HK-2 (cell line): ENCODE measurements at regions not wholly inside any gene's neighbourhood (a gene's known extent, or its start where the extent isn't known, plus 50 kb on each side); places are given as distances from the start of the nearest gene placed in this dataset.

ENCODE experiments used
- DNase-seq: peaks from one replicate; pipeline ENCODE4 v3.0.0-alpha.2; 2018; ENCODE audit not compliant: unreplicated experiment

DNA sequence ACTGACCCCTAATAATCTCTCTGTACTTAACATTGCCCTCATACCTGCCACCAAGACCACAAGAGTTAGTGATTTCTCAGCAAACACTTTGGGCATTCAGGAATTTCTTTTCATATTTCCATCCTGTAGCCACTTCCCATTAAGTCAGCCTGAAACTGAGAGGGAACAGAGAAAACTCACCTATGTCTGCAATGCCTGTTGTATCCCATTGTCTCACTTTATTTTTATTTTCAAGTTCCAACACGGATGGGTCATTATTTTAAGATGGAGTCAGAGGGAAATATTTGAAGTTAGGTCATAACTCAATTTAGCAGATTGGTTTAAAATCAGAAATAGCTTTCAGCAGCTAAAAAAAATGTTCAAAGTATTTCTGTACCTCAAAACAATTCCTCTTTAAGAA lies 937.8 kb upstream of the CHORDC1 start:
- no peak for DNase-seq

DNA sequence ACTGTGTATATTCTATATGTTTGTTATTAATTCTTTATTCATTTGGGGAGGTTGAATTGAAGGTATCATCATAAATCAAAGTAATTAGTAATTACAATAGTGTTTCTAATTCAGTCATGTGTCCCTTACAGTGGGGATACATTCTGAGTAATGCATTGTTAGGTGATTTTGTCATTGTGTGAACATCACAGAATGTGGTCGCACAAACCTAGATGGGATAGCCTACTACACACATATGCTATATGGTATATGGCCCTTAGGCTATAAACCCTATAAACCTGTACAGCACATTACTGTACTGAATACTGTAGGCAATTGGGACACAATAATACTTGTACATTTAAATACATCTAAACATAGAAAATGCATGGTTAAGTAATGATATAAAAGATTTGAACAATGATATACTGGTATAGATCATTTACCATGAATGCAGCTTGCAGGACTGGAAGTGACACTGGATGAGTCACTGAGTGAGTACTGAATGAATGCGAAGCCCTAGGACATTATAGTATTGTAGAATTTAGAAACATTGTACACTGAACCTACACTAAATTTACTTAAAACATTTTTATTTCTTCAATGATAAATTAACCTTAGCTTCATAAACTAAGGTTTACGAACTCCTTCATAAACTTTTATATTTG lies 936.2 kb upstream of the CHORDC1 start:
- no peak for DNase-seq

DNA sequence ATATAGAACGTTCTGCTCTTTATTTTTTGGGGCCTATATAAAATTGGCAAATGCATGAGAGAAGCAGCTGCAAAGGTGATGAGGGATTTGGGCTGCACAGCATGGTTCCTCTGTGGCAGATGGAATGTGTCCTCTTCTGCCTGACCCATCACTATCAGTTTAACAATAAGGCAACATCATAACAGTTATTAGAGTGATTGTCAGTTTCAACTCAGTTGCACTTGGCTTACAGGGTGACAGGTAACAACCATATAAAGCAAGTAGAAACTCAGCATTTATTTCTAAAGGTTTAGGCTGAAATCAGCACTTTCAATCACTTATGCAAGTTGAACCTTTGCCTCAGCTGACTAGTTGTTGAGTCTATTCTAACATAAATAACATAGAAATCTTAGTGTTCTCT lies 935.4 kb upstream of the CHORDC1 start:
- DNase-seq = no peak

DNA sequence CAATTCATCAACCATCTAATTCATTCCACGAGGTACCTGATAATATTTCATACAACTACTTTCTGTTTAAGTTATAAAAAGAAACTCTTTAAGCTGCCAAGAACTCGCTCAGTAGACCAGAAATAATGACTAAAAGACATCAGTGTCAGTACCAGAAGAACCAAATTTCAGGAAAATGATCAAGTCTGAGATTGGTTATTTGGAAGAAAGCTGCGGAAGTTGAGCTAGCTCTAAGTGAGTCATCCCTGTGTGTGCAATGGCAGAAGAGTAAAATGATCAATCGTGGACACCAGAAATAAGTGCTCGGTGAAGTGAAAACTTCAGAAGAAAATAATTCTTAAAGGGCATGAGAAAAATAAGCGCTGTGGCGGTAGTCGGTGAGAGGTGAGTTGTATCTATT lies 933.2 kb upstream of the CHORDC1 start:
- DNase-seq = no peak

DNA sequence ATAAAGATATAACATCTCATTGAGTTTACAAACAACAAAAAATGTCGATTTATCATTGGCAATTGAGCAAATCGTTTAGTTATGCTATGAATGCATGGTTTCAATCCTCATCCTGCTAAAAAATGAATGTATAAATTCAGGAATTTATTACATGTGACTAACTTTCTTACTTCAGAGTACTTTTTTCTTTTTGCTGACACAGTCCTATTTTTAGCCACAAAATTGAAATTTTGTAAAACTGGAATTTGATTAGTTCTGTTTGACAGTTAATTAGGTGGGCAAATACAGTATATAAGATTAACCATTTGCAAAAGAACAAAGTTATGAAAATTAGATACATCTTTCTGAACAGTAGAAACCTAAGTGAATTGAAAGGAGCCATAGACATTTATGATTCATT lies 925.0 kb upstream of the CHORDC1 start:
- no peak for DNase-seq

DNA sequence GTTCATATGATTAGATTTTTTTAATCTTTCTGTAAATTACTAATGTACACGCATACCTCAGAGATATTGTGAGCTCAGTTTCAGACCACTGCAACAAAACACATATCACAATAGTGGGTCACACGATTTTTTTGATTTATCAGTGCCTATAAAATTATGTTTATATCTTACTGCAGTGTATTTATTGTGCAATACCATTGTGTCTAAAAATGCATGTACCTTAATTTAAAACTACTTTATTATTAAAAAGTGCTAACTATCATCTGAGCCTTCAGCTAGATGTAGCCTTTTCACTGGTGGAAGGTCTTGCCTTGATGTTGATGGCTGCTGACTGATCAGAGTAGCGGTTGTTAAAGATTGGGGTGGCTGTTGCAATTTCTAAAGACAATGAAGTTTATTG lies 918.8 kb upstream of the CHORDC1 start:
- no peak for DNase-seq

DNA sequence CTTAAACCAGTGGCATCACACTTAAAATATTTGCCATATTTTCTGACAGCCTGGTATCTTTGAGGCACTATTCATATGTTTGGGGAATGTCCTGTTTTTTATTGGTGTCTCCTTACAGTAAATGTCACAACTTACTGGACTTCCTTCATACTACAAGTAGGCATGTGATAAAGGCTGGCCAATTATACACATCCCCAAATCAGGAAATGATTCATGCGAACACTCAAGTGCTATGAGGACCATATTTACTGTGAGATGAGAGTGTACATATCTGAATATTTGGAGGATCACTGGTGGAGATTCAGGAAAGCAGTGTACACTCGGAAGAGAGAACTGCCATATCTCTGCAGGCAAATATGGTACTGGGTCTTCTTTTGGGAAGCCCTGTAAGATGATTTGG lies 913.8 kb upstream of the CHORDC1 start:
- DNase-seq = no peak

DNA sequence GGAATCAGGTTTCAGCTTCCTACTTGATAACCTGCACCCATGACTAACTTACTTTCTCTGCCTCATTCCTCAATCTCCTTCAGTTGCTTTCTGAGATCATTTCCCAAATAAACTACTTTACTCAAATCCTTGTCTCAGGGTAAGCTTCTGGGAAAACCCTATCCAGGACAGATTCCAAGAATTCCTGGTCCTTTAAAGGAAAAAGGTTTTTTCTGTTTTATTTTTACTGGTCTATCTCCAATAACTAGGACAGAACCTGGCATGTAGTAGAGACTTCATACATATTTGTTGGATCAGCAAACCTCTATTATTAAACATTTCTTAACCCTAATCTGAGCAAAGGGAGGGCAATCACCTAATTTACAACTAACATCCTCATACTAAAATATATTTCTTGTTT lies 910.5 kb upstream of the CHORDC1 start:
- no peak for DNase-seq

DNA sequence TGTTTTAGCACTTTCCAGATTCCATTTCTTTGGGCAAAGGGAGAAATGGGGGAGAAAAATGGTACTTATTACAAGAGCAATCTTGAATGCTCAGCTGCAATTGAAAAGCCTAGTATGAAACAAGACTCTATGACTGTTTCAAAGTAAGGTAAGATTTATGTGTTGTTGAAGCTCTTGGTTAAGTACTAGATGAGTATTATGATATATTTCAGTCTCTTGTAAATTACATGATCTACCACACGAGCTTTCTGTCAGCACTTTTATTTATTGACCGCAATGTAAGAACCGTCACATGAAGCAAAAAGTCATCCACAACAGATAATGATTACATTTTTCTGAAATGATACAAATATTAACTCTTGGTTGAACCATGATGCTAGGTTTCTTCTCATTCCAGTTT lies 906.7 kb upstream of the CHORDC1 start:
- no peak for DNase-seq

DNA sequence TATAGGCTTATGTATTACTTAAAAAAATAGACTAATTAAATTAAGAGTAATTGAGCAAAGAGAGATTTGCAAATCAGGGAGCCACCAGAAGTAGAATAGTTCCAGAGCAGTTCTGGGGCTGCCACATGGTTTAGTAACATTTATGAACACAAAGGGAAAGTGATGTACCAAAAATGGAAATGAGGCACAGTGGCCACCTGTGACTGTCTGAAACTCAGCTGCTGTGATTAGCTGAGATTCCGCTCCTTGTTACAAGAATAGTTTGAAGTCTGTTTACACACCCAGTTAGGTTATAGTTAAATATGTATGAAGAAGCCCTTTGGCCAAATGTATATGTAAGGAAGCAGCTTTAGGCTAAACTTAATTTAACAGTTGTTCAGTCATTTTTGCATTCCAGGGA lies 901.5 kb upstream of the CHORDC1 start:
- no peak for DNase-seq

DNA sequence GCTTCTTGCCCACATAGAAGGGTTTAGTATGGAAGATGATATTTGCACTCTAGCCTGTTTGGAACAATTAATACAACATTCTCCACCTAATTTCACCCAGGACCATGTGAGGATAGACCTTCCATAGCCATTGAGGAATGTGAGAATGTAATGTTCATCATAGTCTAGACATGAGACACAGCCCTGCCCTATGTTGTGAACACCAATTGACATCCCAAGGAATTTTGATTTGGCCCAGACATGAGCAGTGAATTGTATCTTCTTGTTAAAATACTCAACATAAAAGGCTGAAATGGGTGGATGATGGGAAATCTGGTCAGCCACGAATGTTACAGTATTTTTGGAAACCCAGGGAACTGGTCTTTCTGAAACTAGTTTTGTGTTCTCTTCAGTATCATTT lies 892.3 kb upstream of the CHORDC1 start:
- DNase-seq = no peak

DNA sequence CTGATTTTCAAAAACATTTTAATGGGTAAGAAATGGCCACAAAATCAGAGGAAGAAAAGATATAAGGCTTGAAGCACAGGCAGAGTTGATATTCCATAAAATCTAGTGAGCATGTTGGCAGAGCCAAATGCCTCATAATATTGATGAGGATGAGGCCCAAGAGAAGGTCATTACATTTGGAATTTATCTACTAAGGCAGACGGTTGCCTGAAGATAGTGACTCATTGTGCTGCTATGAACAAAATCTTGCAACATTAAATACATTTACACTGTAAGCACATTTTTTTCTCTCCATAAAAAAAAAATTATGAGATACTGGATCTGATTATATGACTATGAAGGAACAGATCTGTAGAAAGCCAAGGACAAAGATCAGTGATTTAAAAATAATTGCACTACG lies 881.4 kb upstream of the CHORDC1 start:
- DNase-seq = no peak

DNA sequence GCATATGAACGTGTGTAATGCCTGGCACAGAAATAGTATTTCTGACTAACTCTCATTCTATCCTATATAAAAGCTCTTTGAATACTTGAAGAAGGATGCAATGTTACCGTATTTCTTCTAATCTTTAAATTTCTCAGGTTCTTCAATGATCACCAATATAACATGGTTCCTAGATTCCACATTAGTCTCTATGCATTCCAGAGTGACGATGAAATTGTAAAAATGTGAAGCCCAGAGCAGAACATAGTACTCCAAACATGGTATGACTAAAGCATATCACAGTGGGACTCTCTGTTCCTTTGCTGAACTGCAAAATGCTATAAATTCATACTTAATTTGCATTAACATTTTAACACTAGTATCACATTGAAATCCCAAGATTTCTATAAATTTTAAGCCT lies 877.6 kb upstream of the CHORDC1 start:
- DNase-seq = no peak

DNA sequence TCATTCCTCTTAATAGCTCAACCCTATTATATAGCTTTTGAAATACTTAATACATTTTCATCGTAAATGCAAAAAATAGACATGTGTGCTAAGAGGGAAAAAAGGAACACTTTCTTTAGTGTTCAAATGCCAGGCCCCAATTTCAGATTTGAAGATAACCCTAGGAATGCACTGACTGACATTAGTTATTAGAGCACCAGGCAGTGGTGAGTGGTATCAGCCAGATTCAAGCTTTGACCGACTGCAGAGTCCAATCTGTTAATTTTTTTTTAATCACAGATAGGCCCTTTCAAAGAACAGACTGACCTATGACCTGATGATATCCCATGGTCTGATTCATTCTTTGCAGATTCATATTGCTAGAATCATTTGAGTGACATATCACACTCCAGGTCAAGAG lies 874.2 kb upstream of the CHORDC1 start:
- DNase-seq = no peak

DNA sequence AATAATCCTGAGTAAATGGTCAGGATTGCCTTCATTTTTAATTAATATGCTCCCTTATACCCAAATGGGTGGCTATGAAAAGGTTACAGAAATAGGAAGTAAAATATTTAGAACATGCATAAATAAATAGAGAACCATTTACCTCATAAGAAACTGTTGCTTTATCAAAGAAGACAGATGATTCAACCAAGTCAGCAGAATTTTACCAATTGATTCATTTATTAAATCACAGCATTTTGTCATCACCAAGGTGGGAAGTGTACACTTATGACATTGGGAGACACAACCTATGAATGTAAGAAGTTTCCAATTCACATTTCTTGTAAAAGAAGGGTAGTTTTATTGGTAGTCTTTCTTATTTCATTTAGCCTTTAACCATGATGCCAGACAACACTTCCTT lies 870.3 kb upstream of the CHORDC1 start:
- DNase-seq = no peak

DNA sequence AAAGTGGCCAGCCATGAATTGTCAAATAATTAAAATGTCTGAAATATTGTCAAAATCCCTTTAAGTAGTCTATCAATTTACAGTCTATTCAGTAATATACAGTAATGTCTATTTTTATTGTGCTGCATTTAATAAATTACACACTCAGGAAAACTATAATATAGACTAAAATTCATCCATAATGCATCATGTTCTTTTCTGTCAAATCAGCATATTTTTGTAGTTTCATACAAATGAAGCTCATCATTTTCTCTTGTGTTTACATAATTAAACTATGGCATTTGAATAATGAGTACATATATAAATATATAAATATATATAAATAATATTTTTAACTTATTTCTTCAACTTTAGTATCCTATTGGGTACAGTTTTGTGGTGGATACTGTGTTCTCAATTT lies 868.7 kb upstream of the CHORDC1 start:
- no peak for DNase-seq

DNA sequence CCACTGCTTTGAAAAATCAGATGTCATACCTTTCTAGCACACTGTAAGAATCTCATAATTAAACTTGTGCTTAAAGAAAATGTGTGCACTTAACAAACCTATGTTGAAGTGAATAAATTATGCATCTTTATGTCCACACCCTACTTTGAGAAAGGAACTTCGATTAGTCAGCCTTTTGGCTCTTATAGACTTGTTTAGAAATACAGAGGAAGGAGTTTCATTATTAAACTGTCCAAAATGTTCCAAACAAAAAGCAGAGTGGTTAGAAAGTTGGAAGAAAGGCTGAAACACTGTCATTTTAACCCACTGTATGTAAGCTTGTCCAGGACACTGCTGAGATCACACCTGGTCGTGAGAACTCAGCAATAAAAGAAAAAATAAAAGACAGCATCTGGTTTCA lies 863.2 kb upstream of the CHORDC1 start:
- no peak for DNase-seq

DNA sequence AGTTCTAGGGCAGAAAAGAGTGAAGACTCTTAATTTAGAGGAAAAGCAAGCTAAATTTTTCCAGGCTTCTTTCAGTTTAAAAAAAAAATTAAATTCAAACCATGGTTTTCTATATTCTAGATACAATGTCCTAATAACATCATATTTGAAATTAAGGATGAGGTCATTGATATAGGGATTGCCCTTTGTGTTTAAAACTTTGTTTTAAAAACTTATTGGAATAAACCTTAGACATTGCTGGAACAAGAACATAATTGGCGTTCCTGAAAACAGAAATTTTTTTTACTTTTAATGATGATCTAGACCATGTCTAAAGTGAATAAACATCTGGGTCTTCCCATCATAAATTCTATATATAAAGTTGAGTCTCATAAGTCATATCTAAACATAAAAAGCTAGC lies 859.4 kb upstream of the CHORDC1 start:
- DNase-seq = no peak

DNA sequence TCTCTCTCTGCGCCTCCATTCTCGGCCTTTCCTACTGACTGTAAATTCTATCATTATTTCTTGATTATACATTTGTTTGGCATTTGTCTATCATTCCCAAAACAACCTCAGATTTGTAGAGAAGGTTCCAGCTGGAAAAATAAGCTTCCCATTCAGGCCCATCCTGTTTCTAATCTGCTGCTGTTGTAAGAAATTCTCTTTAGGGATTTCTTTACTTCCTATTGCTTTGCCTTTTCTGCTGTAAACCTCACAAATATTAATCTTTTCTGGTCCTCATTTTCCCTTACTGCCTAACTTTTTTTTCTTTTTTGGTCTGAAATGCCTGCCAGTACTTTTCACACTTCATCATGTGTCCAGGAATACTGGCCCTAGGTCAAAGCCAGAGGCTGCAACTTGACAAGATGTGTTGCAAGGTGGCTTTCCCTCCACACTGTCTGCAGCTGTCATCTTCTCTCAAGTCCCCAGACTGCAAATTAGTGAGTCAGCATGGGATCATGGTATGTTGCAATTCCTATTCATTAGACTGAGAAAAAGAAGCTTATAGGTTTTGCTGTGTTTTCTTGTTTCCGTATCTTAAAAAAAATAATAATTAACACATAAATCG lies 858.7 kb upstream of the CHORDC1 start:
- DNase-seq = no peak

DNA sequence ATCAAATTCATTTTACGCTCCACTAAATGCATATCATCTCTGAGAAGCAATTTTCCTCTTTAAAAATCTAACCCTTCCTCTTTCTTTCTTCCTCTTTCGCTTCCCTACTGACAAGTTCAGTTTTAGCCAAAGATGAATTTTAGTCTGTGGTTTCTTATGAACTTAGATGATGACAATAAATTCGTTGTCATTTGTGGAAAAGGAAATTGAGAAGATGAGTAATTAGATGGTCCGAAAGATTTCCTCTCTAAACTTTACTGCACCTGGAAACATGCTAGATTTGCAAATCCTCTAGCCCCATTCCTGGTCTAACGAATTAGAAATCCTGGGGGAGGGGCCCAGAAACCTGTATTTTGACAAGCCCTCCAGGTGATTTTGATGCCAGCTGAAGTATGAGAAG lies 855.4 kb upstream of the CHORDC1 start:
- no peak for DNase-seq

DNA sequence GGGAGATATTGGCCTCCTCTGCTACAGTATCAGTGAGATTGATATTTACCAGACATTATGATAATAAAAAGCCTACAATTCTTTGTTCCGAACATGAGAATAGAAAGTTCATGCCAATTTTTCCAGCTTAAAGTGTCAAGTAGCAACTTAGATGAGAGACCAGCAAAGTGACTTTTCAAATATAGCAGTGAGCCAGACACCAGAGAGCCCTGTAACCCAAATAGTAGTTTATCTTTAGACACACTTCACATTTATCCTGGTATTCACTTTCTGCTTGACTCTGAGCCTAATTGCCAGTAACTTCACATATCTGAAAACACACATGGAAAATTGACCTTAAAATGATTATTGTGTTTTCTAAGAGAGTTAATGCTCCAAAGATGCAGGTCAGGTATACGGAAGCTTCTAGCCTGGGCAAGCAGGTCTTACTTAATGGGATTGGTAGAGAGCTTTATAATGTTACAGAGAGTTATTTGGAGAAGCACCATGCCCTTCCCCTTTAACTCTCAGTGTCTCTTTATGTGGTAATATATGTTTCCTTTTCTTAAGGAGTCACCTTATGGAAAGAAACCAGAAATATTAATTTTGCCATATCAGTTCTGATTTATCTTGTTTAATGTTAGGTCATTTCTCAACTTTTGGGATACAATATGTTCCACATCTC lies 852.3 kb upstream of the CHORDC1 start:
- no peak for DNase-seq

DNA sequence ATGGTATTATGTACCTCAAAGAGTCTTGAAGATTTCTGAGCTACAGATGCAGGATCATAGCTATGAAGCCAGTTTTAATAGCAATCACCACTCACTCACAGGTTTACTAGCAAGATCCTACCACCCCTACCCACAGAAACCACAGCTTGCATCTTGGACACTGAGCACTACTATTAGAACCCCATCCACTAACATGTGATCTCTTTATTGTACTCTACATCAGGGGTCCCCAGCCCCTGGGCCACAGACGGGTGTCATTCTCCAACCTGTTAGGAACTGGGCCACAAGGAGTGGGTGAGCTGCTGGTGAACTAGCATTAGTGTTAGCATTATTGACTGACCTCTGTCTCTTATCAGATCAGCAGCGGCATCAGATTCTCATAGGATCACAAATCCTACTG lies 844.8 kb upstream of the CHORDC1 start:
- no peak for DNase-seq

DNA sequence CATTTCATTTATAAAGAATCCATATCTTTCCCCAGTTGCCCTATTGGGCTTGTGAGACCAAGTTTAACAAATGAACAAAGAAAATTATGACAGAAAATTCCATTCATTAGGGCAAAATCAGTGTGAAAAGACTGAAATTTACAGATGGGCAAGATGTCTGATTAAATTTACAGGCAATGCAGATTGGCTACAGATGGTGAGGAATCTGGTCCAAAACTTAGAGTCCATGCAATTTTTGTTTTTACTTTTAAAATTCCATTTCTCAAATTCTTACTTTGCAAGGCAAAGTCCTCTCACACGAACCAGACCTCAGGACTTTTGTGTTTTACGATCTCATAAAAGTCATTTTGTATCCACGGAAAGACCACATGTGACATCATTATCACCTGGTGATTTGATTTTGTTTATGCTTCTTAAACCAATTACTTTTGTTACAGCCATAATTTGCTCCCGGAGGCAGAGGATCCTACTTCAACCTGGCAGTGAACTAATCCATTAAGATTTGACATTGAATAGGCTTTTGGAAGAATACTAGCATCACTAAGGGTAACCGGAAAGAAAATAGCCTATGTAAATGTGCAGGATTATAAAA lies 843.7 kb upstream of the CHORDC1 start:
- DNase-seq = no peak
